NCI-H2029 (cell line): ENCODE measurements at regions not wholly inside any gene's neighbourhood (a gene's known extent, or its start where the extent isn't known, plus 50 kb on each side); places are given as distances from the start of the nearest gene placed in this dataset.

Source experiments
- DNase-seq: peaks from one replicate; lab custom pipeline; 2025; lab: John Stamatoyannopoulos, UW

DNA sequence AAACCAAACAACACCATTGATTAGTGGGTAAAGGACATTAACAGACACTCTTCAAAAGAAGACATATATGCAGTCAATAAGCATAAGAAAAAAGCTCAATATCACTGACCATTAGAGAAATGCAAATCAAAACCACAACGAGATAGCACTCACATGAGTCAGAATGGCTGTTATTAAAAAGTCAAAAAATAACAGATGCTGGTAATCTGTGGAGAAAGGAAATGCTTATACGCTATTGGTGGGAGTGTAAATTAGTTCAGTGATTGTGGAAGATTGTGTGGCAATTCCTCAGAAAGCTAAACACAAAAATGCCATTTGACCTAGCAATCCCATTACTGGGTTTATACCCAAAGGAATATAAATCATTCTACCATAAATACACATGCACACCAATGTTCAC lies 182.6 kb downstream of the TRPC6 start:
- DNase-seq, result no peak

DNA sequence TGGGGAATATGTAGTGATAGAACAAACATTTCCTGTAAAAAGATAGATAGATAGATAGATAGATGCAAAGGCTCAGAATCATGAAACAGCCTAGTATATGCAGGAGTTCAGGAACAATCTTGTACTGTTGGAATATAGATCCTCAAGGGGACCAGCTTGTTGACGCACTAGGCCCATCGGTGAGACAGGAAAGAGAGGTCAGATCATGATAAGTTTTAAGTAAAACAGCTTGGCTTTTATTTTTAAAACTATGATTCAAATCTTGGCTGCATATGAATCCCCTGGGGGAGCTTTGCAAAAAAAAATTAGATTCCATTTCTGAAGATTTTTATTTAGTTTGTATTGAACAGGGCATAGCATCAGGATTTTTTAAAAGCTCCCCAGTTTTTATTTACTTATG lies 185.8 kb downstream of the TRPC6 start:
- no peak for DNase-seq

DNA sequence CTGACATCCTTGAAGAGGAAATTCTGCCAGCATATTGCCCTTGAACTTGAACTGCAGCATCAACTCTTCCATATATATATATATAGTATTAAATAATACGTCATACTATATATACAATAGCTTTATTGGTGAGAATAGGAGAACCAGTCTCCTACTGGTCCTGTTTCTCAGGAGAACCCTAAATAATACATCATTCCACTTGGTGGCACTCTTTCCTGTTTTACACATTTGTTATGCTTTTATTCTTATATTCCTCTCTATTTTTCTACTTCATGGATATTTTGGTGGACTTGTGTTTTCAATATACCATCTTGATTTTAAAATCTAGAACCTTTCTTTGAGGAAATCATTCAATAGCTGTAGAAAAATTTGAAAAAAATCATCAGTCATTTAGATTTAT lies 193.3 kb downstream of the TRPC6 start:
- DNase-seq, result no peak

DNA sequence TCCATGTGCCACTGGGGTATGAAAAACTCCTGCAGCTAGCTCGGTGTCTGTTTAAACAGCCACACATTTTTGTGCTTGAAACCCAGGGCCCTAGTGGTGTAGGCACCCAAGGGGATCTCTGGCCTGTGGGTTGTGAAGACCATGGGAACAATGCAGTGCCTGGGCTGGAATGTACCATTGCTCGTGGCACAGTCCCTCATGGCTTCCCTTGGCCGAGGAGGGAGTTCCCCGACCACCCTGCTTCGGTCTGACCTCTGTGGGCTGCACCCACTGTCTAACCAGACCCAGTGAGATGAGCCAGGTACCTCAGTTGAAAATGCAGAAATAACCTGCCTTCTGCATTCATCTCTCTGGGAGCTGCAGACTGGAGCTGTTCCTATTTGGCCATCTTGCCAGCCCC lies 214.0 kb downstream of the TRPC6 start:
- DNase-seq, result no peak

DNA sequence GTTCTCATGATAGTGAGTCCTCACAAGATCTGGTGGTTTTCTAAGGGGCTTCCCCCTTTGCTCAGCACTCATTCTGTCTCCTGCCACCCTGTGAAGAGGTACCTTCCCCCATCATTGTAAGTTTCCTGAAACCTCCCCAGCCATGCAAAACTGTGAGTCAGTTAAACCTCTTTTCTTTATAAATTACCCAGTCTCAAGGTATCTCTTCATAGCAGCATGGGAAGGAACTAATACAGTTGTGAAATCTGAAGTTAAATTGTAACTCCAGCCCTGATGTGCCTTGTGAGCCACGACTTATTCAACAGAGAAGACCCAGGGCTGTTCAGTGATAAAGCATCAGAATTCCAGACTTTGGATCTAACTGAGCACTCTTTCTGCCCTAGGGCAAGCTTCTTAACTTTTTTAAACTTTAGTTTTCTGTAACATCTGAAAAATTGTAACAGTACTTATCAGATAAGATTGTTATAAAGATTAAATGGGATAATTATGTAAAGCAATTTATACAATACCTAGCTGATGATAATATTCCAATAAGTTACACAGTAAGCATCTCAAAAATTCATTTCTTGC lies 220.0 kb downstream of the TRPC6 start:
- no peak for DNase-seq

DNA sequence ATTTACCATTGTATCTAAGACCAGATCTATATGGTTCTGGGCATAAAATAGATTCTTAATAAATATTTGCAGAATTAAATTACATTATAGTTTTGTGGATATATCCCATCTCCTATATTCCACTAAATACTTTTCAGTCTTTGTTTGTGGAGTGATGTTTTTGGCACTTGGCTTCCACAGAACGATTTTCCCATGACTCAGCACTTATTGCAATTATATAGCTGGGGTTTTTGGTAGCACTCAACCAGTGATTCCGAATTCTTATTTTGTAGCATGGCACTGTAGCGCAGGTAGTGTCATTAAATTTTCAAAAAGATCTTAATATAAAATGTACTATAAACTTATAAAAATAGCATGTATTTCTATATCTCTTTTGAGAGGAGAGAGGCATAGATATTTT lies 221.2 kb downstream of the TRPC6 start:
- DNase-seq, result no peak

DNA sequence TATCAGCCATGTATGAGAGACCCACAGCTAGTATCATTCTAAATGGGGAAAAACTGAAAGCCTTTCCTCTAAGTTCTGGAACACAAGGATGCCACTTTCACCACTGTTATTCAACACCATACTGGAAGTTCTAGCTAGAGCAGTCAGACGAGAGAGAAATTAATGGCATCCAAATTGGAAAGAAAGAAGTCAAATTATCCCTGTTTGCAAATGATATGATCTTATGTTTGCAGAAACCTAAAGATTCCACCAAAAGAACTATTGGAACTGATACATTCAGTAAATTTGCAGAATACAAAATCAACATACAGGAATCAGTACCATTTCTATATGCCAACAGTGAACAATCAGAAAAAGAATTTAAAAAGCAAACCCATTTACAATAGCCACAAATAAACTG lies 226.0 kb downstream of the TRPC6 start:
- DNase-seq, result no peak

DNA sequence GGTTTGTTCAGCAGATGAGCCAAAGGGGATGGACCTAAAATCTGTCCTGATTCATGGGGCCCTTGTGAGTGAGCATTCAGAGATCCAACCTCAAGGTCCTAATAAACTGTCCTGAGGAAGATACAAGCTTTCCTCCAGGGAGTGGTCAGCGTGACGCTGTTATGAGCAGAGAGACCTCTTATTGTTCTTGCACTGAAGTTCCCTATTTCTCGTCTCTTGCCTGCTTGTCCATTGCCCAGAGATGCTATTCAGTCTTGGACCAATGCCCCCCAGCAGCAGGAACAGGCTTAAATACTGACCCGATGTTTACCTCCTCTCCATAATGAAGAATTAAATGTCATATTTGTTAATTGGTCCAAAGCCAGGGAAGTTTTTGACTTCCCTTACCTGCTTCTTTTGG lies 225.2 kb upstream of the PGR start:
- DNase-seq, result no peak

DNA sequence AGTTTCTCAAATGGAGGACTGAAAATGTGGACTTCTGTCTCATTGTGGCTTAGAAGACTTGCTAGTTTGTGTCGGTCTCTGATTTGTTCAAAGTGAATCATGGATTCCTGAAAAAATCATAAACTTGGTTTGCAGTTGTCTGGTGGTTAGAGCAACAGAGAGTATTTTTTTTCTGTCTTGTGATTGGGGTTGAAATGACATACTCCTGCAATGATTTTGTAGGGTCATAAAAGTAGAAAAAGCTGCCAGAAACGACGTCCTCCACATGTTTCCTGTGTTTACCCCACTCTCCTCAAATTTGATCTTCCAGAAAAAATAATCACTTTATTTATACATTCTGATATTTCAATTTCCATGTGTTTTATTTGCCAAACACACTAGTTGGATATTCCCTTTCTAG lies 219.2 kb upstream of the PGR start:
- DNase-seq, result no peak

DNA sequence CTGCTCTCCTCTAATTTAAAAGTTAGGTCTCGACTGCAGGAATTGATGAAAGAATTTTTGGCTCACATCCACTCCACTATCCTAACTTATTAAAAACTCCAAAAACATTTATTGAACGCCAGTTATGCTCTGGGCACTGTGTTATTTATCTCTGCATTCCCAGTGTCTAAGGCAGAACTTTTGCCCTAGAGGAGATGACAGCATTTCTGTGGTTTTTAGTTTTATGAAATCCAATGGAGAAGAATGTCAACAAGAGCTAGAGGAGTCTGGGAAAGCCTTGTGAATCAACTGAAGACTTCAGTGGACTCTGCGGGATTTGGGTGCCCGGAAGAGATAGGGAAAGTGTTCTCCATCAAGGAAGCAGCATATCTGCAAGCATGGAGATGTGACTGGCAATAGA lies 217.0 kb upstream of the PGR start:
- no peak for DNase-seq

DNA sequence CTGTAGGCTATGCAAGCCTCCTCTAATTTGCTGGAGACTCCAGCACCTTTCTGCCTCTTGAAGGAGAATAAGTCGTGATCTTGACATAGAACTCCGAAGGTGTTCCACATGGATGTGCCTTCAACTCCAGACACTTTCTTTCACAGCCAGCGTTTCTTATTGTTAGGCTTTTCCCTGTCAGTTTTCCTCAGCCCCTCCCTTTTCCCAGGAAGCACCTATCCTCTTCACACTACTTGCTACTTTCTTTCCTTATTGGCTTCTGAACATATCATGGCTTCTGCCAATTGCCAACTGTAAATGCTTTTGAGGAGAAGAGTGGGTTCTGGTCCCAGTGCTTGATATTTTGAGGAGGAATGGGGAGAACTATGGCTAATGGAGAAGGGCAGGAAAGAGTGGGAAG lies 216.3 kb upstream of the PGR start:
- DNase-seq, result no peak

DNA sequence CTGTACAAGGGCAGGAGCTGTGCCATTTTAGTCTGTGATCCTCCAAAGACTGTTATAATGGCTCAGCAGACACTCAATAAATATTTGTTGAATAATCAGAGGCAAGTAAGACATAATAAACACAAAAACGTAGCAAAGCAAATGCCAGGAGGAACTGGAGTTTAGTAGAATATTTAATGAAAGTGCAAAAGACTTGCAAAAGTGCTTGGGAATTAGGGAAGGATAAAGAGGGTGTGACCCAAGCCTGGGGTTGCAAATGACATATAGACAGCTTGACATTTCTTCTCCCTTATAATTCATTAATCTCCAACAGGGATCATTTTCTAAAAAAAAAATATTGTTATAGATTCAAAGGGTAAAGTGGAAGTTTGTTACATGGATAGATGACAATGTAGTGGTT lies 212.7 kb upstream of the PGR start:
- DNase-seq, result no peak

DNA sequence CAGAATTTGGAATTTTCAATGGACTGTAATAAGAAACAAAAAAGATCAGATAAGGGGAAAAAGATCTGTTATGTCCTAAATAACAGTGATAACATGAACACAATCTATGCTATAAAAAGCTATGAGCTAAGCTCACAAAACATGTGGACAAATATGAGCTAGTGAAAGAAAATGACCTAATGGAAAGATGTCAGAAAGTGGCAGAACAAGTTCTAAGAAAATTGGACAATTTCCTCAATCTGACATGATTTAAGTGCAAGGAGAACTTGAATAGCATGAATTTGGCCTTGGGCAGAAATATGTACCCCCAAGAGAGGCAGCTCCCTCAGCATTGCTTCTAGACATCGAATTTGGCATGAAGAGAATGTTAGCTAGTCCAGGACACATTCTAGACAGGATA lies 212.0 kb upstream of the PGR start:
- DNase-seq, result no peak

DNA sequence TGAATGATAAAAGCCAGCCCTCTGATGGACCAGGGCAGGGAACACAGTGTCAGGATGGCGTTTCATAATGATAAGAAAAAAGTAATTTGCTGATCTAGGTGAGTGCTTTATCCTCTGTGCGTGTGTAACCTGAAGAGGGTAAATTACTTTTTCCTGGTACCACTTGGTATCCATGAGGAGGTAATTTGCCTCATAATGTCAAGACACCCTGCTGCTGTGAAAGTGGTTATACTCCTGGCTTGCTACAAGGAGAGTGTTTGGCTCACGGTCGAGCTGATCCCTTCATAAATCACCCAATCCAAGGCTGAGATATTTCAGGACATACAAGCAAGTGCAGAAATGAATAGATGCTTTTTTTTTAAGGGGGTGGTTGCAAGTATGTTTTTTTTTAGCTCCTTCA lies 207.2 kb upstream of the PGR start:
- DNase-seq, result no peak

DNA sequence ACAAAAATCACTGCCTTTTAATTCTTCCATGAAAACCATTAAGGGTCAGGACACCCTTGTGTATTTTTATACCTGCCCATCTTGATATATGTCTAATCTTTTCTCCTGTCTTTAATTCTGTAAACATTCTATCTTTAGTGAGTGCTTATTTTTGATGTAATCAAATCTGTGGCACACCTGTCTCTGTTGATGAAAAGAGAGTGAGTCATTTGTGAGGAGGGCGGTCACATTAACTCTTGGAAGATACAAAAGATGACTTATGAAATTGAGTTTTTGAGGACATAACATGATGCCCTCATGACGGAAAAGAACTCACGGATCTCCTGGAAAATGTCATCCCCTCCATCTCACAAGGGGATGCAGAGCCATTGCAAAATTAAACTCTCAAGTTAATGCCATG lies 206.5 kb upstream of the PGR start:
- DNase-seq, result no peak

DNA sequence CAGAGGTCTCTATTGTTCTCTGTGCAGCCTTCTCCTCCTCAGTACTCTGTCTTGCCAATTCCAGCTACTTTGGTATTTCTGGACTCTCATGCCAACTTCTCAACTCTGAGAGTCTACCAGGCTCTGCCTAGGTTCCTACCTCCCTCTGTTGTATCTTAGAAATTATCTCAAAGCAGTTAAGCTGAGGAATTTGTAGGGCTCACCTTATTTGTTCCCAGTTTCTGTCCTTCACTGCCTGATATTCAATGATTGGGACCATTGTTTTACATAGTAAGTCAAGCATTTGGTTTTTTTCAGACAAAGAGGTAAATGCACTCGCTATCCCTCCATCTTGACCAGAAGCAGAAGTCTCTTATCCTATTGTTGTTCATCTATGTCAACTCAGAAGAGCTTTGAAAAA lies 205.0 kb upstream of the PGR start:
- DNase-seq, result no peak

DNA sequence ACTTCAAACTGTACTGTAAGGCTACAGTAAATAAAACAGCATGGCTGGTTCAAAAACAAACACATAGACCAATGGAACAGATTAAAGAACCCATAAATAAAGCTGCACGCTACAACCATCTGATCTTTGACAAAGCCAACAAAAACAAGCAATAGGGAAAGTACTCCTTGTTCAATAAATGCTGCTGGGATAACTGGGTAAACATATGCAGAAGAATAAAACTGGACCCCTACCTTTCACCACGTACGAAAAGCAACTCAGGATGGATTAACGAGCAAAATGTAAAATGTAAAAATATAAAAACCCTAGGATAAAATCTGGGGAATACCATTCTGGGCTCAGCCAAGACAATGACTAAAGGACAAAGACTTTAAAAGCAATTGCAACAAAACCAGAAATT lies 201.8 kb upstream of the PGR start:
- DNase-seq, result no peak

DNA sequence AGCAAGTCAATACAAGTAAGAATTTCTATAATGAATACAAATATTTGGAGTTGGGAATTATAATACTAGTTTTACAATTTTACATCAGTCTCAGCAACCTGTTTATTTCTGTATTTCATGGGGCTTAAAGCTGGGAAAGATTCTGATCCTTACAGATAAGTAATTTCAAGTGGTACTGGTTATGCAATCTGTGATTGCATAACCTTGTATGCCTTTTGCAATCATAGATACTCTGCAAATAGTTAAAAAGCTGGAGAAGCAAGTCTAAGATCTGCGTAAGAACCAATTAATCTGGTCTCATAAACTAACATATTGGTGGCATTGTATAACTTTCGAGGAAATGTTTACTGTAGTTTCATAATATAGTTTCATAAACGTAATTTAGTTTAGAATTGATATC lies 198.3 kb upstream of the PGR start:
- DNase-seq, result no peak

DNA sequence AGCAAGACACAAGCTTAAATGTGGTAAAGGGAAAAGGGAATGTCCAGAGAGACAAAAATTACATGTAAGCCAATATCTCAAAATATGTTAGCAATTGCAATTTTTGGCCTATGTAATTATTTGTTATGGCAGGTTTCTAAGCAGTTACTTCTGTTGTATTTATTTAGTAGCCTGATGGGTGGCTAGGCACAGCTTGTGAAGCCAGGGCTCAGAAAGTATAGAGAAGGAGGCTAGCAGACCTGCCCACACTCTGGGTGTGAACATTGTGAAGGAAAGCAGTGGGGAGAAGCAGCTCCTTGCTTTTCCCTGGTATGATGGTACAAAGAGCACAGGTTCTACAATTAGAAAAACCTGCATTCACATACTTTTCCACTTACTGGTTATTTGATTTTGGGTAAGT lies 196.5 kb upstream of the PGR start:
- no peak for DNase-seq

DNA sequence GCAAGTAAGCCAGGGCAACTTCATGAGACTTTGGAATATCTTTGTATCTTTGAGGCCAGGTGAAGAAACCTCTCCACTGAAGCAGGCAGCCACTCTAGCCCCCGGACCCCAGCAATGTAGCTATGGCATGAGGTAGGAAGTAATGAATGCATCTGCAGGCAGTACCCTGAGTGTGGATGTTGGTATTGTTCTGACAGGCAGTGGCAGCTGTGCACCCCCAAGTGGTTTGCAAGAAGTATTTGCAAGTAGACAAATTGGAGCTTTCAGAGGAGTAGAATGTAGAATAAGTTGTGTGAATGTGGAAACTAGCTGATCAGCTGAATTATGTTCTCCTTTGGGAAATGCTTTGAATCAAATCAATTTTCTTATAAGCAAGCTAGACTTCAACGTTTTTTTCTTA lies 194.4 kb upstream of the PGR start:
- no peak for DNase-seq

DNA sequence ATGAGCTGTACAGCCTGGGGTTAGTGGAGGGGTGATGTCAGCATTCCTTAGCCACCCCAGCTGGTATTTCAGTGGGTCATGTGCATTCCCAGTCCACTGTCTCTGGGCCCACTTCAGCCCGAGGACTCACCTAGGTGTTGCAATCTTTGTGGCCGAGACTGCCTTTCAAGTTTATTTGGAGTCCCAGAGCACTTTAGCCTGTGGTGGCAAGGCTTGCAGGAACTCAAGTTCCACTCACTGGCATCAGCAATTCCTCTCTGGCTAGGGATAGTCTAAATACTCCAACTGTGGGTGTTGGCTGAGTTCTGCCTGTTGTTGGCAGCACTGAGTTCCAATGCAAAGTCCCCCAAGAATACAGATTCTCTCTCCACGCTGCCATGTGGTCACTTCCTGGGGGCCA lies 191.6 kb upstream of the PGR start:
- DNase-seq, result no peak

DNA sequence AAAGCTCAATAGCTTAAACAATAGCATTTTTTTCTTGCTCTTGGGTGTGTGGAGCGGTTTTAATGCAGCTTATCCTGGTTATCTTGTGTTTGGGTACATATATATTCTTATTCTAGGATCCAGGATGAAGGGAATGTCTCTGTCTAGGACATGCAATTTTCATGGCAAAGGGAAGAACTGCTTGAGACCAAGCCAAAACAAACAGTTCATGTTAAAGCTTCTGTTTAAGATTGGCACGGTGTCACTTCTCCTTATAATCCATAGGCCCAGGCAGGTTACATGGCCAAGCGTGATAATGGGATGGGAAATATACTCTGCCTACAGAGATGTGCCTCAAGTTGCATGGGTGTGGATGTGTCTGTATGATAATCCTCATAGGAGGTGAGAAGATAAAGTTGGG lies 177.1 kb upstream of the PGR start:
- no peak for DNase-seq

DNA sequence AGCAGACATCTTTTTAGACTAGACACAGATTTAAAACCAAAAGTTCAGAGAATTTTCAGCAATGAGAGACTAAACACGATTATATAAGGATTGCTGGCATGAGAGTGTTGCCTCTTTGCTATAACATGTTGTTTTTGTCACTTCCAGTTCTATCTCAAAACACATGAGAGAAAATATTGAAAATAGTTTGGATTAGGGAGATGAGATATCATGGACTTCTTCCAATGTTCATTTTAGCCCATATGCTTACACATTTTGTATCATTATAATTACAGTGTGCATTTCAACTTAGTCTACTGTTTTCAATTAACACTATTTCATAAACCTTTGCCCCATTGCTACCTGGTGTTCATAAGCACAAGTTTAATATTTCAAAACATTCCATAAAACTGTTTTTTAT lies 175.9 kb upstream of the PGR start:
- DNase-seq, result no peak

DNA sequence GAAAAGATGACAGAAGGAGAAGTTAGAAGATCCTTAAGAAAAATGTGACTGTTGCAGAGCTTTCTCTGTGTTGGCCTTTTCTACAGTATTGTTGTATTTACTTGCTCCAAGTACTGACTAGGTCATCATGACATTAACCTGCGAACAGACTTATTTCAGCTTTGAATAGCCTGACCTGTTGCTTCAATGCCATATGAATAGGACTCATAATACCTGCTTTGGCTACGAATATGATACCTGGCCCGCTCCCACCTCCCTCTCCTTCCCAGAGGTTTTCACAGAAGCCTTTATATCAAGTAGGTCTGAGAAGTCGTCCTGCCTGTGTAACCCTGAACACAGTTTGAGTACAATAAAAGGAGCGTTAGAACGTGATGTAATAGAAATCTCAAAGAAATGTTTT lies 169.6 kb upstream of the PGR start:
- DNase-seq, result no peak

DNA sequence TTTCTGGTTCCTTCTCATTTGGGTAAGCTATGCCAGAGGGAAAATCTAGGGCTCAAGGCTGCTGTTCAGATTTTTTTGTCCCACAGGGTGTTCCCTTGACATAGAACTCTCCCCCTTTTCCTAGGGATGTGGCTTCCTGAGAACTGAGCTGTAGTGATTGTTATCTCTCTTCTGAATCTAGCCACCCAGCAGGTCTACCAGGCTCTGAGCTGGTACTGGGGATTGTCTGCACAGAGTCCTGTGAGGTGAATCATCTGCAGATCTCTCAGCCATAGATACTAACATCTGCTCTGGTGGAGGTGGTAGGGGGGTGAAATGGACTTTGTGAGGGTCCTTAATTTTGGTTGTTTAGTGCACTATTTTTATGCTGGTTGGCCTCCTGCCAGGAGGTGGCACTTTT lies 167.3 kb upstream of the PGR start:
- DNase-seq, result no peak
